ENCODE measurements at regions not wholly inside any gene's neighbourhood (a gene's known extent, or its start where the extent isn't known, plus 50 kb on each side); places are given as distances from the start of the nearest gene placed in this dataset.

- DNase-seq: no peak
Measured at GRCh38 chr1:208600456-208601190, 356.4 kb upstream of the PLXNA2 start.

- DNase-seq: no peak
Measured at GRCh38 chr1:208601561-208601960, 357.4 kb upstream of the PLXNA2 start.

- no peak for DNase-seq
Measured at GRCh38 chr1:208603721-208604120, 359.5 kb upstream of the PLXNA2 start.

GRCh38 chr1:208604295-208604694 lies 360.1 kb upstream of the PLXNA2 start:
- DNase-seq: no peak

GRCh38 chr1:208606959-208607358 lies 362.8 kb upstream of the PLXNA2 start:
- DNase-seq: no peak

- no peak for DNase-seq
Measured at GRCh38 chr1:208607616-208608015, 363.4 kb upstream of the PLXNA2 start.

GRCh38 chr1:208614610-208615009 lies 370.4 kb upstream of the PLXNA2 start:
- no peak for DNase-seq

GRCh38 chr1:208615371-208615770 lies 371.2 kb upstream of the PLXNA2 start:
- no peak for DNase-seq

- DNase-seq: no peak
Measured at GRCh38 chr1:208616776-208617175, 372.6 kb upstream of the PLXNA2 start.

- DNase-seq: no peak
Measured at GRCh38 chr1:208628022-208628914, 384.1 kb upstream of the PLXNA2 start.

GRCh38 chr1:208631092-208631491 lies 386.9 kb upstream of the PLXNA2 start:
- DNase-seq: no peak

GRCh38 chr1:208631506-208631905 lies 387.3 kb upstream of the PLXNA2 start:
- no peak for DNase-seq

- no peak for DNase-seq
Measured at GRCh38 chr1:208634346-208635140, 390.4 kb upstream of the PLXNA2 start.

- no peak for DNase-seq
Measured at GRCh38 chr1:208637181-208637580, 393.0 kb upstream of the PLXNA2 start.

- DNase-seq: no peak
Measured at GRCh38 chr1:208639382-208639781, 395.2 kb upstream of the PLXNA2 start.

- no peak for DNase-seq
Measured at GRCh38 chr1:208640295-208640694, 396.1 kb upstream of the PLXNA2 start.

GRCh38 chr1:208641579-208642280 lies 397.5 kb upstream of the PLXNA2 start:
- no peak for DNase-seq

GRCh38 chr1:208643005-208643597 lies 398.9 kb upstream of the PLXNA2 start:
- DNase-seq: no peak

GRCh38 chr1:208644401-208645160 lies 400.4 kb upstream of the PLXNA2 start:
- no peak for DNase-seq

- DNase-seq: no peak
Measured at GRCh38 chr1:208646431-208646830, 402.2 kb upstream of the PLXNA2 start.

GRCh38 chr1:208648146-208648545 lies 404.0 kb upstream of the PLXNA2 start:
- DNase-seq: no peak
